ENCODE measurements at regions not wholly inside any gene's neighbourhood (a gene's known extent, or its start where the extent isn't known, plus 50 kb on each side); places are given as distances from the start of the nearest gene placed in this dataset.

DNA sequence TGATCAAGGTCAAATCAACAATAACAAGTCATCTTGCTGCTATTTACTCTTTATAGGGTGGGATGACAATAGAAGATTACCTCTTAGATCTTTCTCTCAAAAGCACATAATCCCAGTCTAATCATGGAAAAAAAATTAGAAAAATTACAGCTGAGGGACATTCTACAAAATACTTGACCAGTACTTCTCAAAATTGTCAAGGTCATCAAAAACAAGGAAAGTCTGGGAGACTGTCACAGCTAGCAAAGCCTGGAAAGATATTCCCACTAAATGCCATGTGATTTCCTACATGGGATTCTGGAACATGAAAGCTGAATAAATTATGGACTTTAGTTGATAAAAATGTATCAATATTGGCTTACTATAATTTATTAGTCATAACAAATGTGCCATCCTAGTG is 276.2 kb downstream of the RNF144A start:
- H3K4me1 ChIP-seq = no peaks in the 10 kb centered on the region
- DNase-seq = no peak
- in situ Hi-C loops (cut with MboI; ENCODE audit: low pct_ligation_motif_present in 1 of 4, low pct_unique_long_range_greater_than_20kb in 1 of 4, low sequenced_read_pairs in 3 of 4) = no loop called here
- no peaks in the 10 kb centered on the region for H3K36me3 ChIP-seq
- no peaks in the 10 kb centered on the region for H3K27me3 ChIP-seq
- no peak for TF ChIP-seq POLR2A (IDR thresholded peaks at IDR 0.05)
- TF ChIP-seq EP300 (IDR thresholded peaks at IDR 0.05; ENCODE audit: low read depth) = no peak
- TF ChIP-seq, protein P1, sequence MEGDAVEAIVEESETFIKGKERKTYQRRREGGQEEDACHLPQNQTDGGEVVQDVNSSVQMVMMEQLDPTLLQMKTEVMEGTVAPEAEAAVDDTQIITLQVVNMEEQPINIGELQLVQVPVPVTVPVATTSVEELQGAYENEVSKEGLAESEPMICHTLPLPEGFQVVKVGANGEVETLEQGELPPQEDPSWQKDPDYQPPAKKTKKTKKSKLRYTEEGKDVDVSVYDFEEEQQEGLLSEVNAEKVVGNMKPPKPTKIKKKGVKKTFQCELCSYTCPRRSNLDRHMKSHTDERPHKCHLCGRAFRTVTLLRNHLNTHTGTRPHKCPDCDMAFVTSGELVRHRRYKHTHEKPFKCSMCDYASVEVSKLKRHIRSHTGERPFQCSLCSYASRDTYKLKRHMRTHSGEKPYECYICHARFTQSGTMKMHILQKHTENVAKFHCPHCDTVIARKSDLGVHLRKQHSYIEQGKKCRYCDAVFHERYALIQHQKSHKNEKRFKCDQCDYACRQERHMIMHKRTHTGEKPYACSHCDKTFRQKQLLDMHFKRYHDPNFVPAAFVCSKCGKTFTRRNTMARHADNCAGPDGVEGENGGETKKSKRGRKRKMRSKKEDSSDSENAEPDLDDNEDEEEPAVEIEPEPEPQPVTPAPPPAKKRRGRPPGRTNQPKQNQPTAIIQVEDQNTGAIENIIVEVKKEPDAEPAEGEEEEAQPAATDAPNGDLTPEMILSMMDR (IDR thresholded peaks at IDR 0.05) = no peak
- no peak for TF ChIP-seq POLR2AphosphoS5 (IDR thresholded peaks at IDR 0.05)
- intact Hi-C loops (cut with DNase I; ENCODE audit: low total_unique reads) = no loop called here
- no peak overlapping the region for H3K27ac ChIP-seq
- no peak overlapping the region for H3K4me3 ChIP-seq
- H3K9me3 ChIP-seq = no peaks in the 10 kb centered on the region

- no peaks in the 10 kb centered on the region for H3K4me1 ChIP-seq
- intact Hi-C loops (cut with DNase I; ENCODE audit: low total_unique reads) (no loop called here), in situ Hi-C loops (cut with MboI; ENCODE audit: low pct_ligation_motif_present in 1 of 4, low pct_unique_long_range_greater_than_20kb in 1 of 4, low sequenced_read_pairs in 3 of 4) (no loop called here)
- 71 to 95% methylated on average over 2 of the region's 2 CpGs for WGBS, 2 donors (ENCODE audit: low coverage in 1 of 2)
- no peak overlapping the region for H3K4me3 ChIP-seq
- no peaks in the 10 kb centered on the region for H3K36me3 ChIP-seq
- no peak overlapping the region for H3K27ac ChIP-seq
- H3K27me3 ChIP-seq = no peaks in the 10 kb centered on the region
- DNase-seq = no peak
- no peak for TF ChIP-seq EP300 (IDR thresholded peaks at IDR 0.05; ENCODE audit: low read depth)
- no peaks in the 10 kb centered on the region for H3K9me3 ChIP-seq
Measured at GRCh38 chr2:7194950-7195349, 277.7 kb downstream of the RNF144A start.

- Histone ChIP-seq H3K4me1 (no peaks in the 10 kb centered on the region), H3K4me3 (no peak overlapping the region), H3K36me3 (no peaks in the 10 kb centered on the region), H3K27me3 (no peaks in the 10 kb centered on the region), H3K9me3 (no peaks in the 10 kb centered on the region), H3K27ac (no peak overlapping the region)
- no peak for TF ChIP-seq POLR2AphosphoS5 (IDR thresholded peaks at IDR 0.05)
- no peak for TF ChIP-seq POLR2A (IDR thresholded peaks at IDR 0.05)
- TF ChIP-seq EP300 (IDR thresholded peaks at IDR 0.05; ENCODE audit: low read depth) = no peak
- in situ Hi-C loops (cut with MboI; ENCODE audit: low pct_ligation_motif_present in 1 of 4, low pct_unique_long_range_greater_than_20kb in 1 of 4, low sequenced_read_pairs in 3 of 4) (no loop called here), intact Hi-C loops (cut with DNase I; ENCODE audit: low total_unique reads) (no loop called here)
- no peak for DNase-seq
- WGBS, 2 donors (ENCODE audit: low coverage in 1 of 2) = 76 to 78% methylated on average over 1 of the region's 1 CpG
Measured at GRCh38 chr2:7196883-7197282, 279.7 kb downstream of the RNF144A start.

GRCh38 chr2:7201851-7202250 is 284.6 kb downstream of the RNF144A start:
- TF ChIP-seq POLR2A (IDR thresholded peaks at IDR 0.05) (no peak), EP300 (IDR thresholded peaks at IDR 0.05; ENCODE audit: low read depth) (no peak), POLR2AphosphoS5 (IDR thresholded peaks at IDR 0.05) (no peak)
- TF ChIP-seq, protein P1 (IDR thresholded peaks at IDR 0.05) = no peak
- Histone ChIP-seq H3K36me3 (no peaks in the 10 kb centered on the region), H3K27me3 (no peaks in the 10 kb centered on the region), H3K27ac (no peak overlapping the region), H3K9me3 (no peaks in the 10 kb centered on the region), H3K4me3 (no peak overlapping the region), H3K4me1 (no peaks in the 10 kb centered on the region)
- in situ Hi-C loops (cut with MboI; ENCODE audit: low pct_ligation_motif_present in 1 of 4, low pct_unique_long_range_greater_than_20kb in 1 of 4, low sequenced_read_pairs in 3 of 4) (no loop called here), intact Hi-C loops (cut with DNase I; ENCODE audit: low total_unique reads) (loop anchor here (10.0 kb wide), 1 partner anchor 1483 kb away; the partner anchor contains the start of gene ID2)
- no peak for DNase-seq
- 22 to 34% methylated on average over 1 to 6 of the region's 6 CpGs for WGBS, 2 donors (ENCODE audit: low coverage in 1 of 2)

- Histone ChIP-seq H3K36me3 (no peaks in the 10 kb centered on the region), H3K4me1 (no peaks in the 10 kb centered on the region), H3K9me3 (no peaks in the 10 kb centered on the region), H3K4me3 (no peak overlapping the region), H3K27ac (no peak overlapping the region), H3K27me3 (no peaks in the 10 kb centered on the region)
- intact Hi-C loops (cut with DNase I; ENCODE audit: low total_unique reads) (loop anchor here (10.0 kb wide), 1 partner anchor 1482 kb away; the partner anchor contains the start of gene ID2), in situ Hi-C loops (cut with MboI; ENCODE audit: low pct_ligation_motif_present in 1 of 4, low pct_unique_long_range_greater_than_20kb in 1 of 4, low sequenced_read_pairs in 3 of 4) (no loop called here)
- WGBS, 2 donors (ENCODE audit: low coverage in 1 of 2) = 1 to 17% methylated on average over 1 to 4 of the region's 4 CpGs
- DNase-seq = peak; percentile 24
- no peak for TF ChIP-seq POLR2AphosphoS5 (IDR thresholded peaks at IDR 0.05)
- TF ChIP-seq, protein P1 (IDR thresholded peaks at IDR 0.05) = peak; percentile 65 to 86 (median 70)
- no peak for TF ChIP-seq EP300 (IDR thresholded peaks at IDR 0.05; ENCODE audit: low read depth)
Measured at GRCh38 chr2:7203056-7203467, 285.9 kb downstream of the RNF144A start.
